Kidney glomerular epithelial cell (primary cell): ENCODE measurements at regions not wholly inside any gene's neighbourhood (a gene's known extent, or its start where the extent isn't known, plus 50 kb on each side); places are given as distances from the start of the nearest gene placed in this dataset.

Source experiments
- DNase-seq: peaks from one replicate; lab custom pipeline; 2025; lab: John Stamatoyannopoulos, UW

- peak; percentile 50 for DNase-seq
Observed at GRCh38 chr13:72530471-72530870, 197.0 kb downstream of the MZT1 start.

- no peak for DNase-seq
Observed at GRCh38 chr13:72527333-72527732, 200.1 kb downstream of the MZT1 start.

- no peak for DNase-seq
Observed at GRCh38 chr13:72523593-72523992, 203.8 kb downstream of the MZT1 start.

GRCh38 chr13:72523049-72523448 lies 204.4 kb downstream of the MZT1 start:
- DNase-seq, result no peak

- DNase-seq, result no peak
Observed at GRCh38 chr13:72521940-72522661, 205.3 kb downstream of the MZT1 start.

- DNase-seq, result peak; percentile 18
Observed at GRCh38 chr13:72514146-72514545, 213.3 kb downstream of the MZT1 start.

- DNase-seq, result no peak
Observed at GRCh38 chr13:72508392-72508791, 219.0 kb downstream of the MZT1 start.

GRCh38 chr13:72507416-72508199 lies 219.8 kb downstream of the MZT1 start:
- peak; percentile 54 for DNase-seq

- no peak for DNase-seq
Observed at GRCh38 chr13:72506706-72507105, 220.7 kb downstream of the MZT1 start.

GRCh38 chr13:72505376-72505775 lies 222.1 kb downstream of the MZT1 start:
- DNase-seq, result peak; percentile 31

GRCh38 chr13:72504131-72504841 lies 223.1 kb downstream of the MZT1 start:
- DNase-seq, result peak; percentile 99

GRCh38 chr13:72500851-72501250 lies 226.6 kb downstream of the MZT1 start:
- no peak for DNase-seq

GRCh38 chr13:72495681-72496080 lies 231.7 kb downstream of the MZT1 start:
- no peak for DNase-seq

GRCh38 chr13:72489751-72490150 lies 237.7 kb downstream of the MZT1 start:
- no peak for DNase-seq

GRCh38 chr13:72473321-72473720 lies 254.1 kb downstream of the MZT1 start:
- no peak for DNase-seq

GRCh38 chr13:72469906-72470305 lies 257.5 kb downstream of the MZT1 start:
- DNase-seq, result no peak

GRCh38 chr13:72463561-72463960 lies 263.9 kb downstream of the MZT1 start:
- peak; percentile 77 for DNase-seq

GRCh38 chr13:72462726-72463125 lies 264.7 kb downstream of the MZT1 start:
- peak; percentile 32 for DNase-seq

- DNase-seq, result peak; percentile 13
Observed at GRCh38 chr13:72462166-72462565, 265.3 kb downstream of the MZT1 start.

- DNase-seq, result peak; percentile 29
Observed at GRCh38 chr13:72458701-72459100, 268.7 kb downstream of the MZT1 start.

GRCh38 chr13:72457151-72457550 lies 270.3 kb downstream of the MZT1 start:
- no peak for DNase-seq

GRCh38 chr13:72456486-72456885 lies 270.9 kb downstream of the MZT1 start:
- DNase-seq, result no peak

GRCh38 chr13:72453161-72453560 lies 274.3 kb downstream of the MZT1 start:
- no peak for DNase-seq
